ENCODE measurements at regions not wholly inside any gene's neighbourhood (a gene's known extent, or its start where the extent isn't known, plus 50 kb on each side); places are given as distances from the start of the nearest gene placed in this dataset.

- TF ChIP-seq, protein P1, sequence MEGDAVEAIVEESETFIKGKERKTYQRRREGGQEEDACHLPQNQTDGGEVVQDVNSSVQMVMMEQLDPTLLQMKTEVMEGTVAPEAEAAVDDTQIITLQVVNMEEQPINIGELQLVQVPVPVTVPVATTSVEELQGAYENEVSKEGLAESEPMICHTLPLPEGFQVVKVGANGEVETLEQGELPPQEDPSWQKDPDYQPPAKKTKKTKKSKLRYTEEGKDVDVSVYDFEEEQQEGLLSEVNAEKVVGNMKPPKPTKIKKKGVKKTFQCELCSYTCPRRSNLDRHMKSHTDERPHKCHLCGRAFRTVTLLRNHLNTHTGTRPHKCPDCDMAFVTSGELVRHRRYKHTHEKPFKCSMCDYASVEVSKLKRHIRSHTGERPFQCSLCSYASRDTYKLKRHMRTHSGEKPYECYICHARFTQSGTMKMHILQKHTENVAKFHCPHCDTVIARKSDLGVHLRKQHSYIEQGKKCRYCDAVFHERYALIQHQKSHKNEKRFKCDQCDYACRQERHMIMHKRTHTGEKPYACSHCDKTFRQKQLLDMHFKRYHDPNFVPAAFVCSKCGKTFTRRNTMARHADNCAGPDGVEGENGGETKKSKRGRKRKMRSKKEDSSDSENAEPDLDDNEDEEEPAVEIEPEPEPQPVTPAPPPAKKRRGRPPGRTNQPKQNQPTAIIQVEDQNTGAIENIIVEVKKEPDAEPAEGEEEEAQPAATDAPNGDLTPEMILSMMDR (IDR thresholded peaks at IDR 0.05; ENCODE audit: low read length) = no peak
- TF ChIP-seq EZH2phosphoT487 (IDR thresholded peaks at IDR 0.05; ENCODE audit: low read length) (no peak), EZH2 (optimal IDR thresholded peaks at IDR 0.05; ENCODE audit: low read depth, low read length) (no peak)
Measured at GRCh38 chr15:62799919-62800318, 242.6 kb upstream of the TPM1 start.

All from MM.1S (cell line).